ENCODE measurements at regions not wholly inside any gene's neighbourhood (a gene's known extent, or its start where the extent isn't known, plus 50 kb on each side); places are given as distances from the start of the nearest gene placed in this dataset.

- TF ChIP-seq MAX (IDR thresholded peaks at IDR 0.05) (no peak), CEBPB (IDR thresholded peaks at IDR 0.05; ENCODE audit: low read depth) (no peak), TCF7L2 (IDR thresholded peaks at IDR 0.05; ENCODE audit: borderline replicate concordance, extremely low read depth, insufficient read depth, insufficient read length) (no peak), POLR2AphosphoS5 (IDR thresholded peaks at IDR 0.05; ENCODE audit: low read depth, low read length) (no peak), EZH2phosphoT487 (IDR thresholded peaks at IDR 0.05; ENCODE audit: borderline replicate concordance) (no peak), EZH2 (IDR thresholded peaks at IDR 0.05) (no peak), SRF (IDR thresholded peaks at IDR 0.05; ENCODE audit: low read depth) (no peak)
- TF ChIP-seq, protein P1, sequence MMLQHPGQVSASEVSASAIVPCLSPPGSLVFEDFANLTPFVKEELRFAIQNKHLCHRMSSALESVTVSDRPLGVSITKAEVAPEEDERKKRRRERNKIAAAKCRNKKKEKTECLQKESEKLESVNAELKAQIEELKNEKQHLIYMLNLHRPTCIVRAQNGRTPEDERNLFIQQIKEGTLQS (IDR thresholded peaks at IDR 0.05) = no peak
- H3K4me2 ChIP-seq (ENCODE audit: low read length) = no peak overlapping the region
- no TSS peak for BruUV-seq (replicated peaks)
- no peaks in the 10 kb centered on the region for H3K27me3 ChIP-seq (ENCODE audit: insufficient read depth, low read length)
- POLR2A ChIA-PET = no interaction called here
- no peaks in the 10 kb centered on the region for H3K4me1 ChIP-seq (ENCODE audit: control insufficient read depth in 1 of 2, insufficient read depth in 2 of 2, low read length in 2 of 2)
- H3K36me3 ChIP-seq (ENCODE audit: control insufficient read depth in 1 of 2, insufficient read depth in 2 of 2, low read length in 2 of 2) = no peaks in the 10 kb centered on the region
- no peaks in the 10 kb centered on the region for H4K20me1 ChIP-seq (ENCODE audit: insufficient read depth)
- H3K9me2 ChIP-seq (ENCODE audit: insufficient read depth) = no peaks in the 10 kb centered on the region
- CTCF ChIA-PET = no interaction called here
- RAD21 ChIA-PET (ENCODE audit: low non-redundant PET in 1 of 2, low total read pairs in 2 of 2, uncharacterized antibody in 2 of 2, unreplicated experiment in 2 of 2) = no interaction called here
- no peak overlapping the region for H3K27ac ChIP-seq (ENCODE audit: low read depth, low read length)
- DNase-seq (ENCODE audit: low read depth, low spot score) (no peak), ATAC-seq (no peak)
- no peak overlapping the region for H3K9ac ChIP-seq (ENCODE audit: low read length)
- no peak overlapping the region for H2AFZ ChIP-seq (ENCODE audit: low read depth, low read length, poor library complexity, severe bottlenecking)
- intact Hi-C loops (cut with micrococcal nuclease) = no loop called here
- no peaks in the 10 kb centered on the region for H3K79me2 ChIP-seq (ENCODE audit: insufficient read depth, low read length)
- no peaks in the 10 kb centered on the region for H3K9me3 ChIP-seq (ENCODE audit: control insufficient read depth in 1 of 2, insufficient read depth in 1 of 2, low read depth in 1 of 2, low read length in 2 of 2)
- H3K4me3 ChIP-seq (replicated peaks in 1 of 2; ENCODE audit: low read depth in 1 of 2, low read length in 2 of 2) = no peak overlapping the region
Observed at GRCh38 chr5:114634967-114635901, 273.4 kb downstream of the KCNN2 start.

GRCh38 chr5:114634517-114634916 lies 272.6 kb downstream of the KCNN2 start:
- POLR2A ChIA-PET = no interaction called here
- DNase-seq (ENCODE audit: low read depth, low spot score) = no peak
- TF ChIP-seq EZH2phosphoT487 (IDR thresholded peaks at IDR 0.05; ENCODE audit: borderline replicate concordance) (no peak), EZH2 (IDR thresholded peaks at IDR 0.05) (no peak), EGR1 (IDR thresholded peaks at IDR 0.05; ENCODE audit: low read depth) (no peak), ELF1 (IDR thresholded peaks at IDR 0.05; ENCODE audit: borderline replicate concordance, low read depth) (no peak), SP1 (IDR thresholded peaks at IDR 0.05; ENCODE audit: low read depth) (no peak)
- TF ChIP-seq, protein P2, sequence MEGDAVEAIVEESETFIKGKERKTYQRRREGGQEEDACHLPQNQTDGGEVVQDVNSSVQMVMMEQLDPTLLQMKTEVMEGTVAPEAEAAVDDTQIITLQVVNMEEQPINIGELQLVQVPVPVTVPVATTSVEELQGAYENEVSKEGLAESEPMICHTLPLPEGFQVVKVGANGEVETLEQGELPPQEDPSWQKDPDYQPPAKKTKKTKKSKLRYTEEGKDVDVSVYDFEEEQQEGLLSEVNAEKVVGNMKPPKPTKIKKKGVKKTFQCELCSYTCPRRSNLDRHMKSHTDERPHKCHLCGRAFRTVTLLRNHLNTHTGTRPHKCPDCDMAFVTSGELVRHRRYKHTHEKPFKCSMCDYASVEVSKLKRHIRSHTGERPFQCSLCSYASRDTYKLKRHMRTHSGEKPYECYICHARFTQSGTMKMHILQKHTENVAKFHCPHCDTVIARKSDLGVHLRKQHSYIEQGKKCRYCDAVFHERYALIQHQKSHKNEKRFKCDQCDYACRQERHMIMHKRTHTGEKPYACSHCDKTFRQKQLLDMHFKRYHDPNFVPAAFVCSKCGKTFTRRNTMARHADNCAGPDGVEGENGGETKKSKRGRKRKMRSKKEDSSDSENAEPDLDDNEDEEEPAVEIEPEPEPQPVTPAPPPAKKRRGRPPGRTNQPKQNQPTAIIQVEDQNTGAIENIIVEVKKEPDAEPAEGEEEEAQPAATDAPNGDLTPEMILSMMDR (IDR thresholded peaks at IDR 0.05 in 2 of 3, conservative IDR thresholded peaks at IDR 0.05 in 1 of 3; ENCODE audit: borderline replicate concordance in 1 of 3, insufficient read depth in 1 of 3, low read depth in 2 of 3, low read length in 2 of 3) = no peak
- TF ChIP-seq, protein P3, sequence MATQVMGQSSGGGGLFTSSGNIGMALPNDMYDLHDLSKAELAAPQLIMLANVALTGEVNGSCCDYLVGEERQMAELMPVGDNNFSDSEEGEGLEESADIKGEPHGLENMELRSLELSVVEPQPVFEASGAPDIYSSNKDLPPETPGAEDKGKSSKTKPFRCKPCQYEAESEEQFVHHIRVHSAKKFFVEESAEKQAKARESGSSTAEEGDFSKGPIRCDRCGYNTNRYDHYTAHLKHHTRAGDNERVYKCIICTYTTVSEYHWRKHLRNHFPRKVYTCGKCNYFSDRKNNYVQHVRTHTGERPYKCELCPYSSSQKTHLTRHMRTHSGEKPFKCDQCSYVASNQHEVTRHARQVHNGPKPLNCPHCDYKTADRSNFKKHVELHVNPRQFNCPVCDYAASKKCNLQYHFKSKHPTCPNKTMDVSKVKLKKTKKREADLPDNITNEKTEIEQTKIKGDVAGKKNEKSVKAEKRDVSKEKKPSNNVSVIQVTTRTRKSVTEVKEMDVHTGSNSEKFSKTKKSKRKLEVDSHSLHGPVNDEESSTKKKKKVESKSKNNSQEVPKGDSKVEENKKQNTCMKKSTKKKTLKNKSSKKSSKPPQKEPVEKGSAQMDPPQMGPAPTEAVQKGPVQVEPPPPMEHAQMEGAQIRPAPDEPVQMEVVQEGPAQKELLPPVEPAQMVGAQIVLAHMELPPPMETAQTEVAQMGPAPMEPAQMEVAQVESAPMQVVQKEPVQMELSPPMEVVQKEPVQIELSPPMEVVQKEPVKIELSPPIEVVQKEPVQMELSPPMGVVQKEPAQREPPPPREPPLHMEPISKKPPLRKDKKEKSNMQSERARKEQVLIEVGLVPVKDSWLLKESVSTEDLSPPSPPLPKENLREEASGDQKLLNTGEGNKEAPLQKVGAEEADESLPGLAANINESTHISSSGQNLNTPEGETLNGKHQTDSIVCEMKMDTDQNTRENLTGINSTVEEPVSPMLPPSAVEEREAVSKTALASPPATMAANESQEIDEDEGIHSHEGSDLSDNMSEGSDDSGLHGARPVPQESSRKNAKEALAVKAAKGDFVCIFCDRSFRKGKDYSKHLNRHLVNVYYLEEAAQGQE (IDR thresholded peaks at IDR 0.05; ENCODE audit: low read depth) = no peak
- TF ChIP-seq, protein P1 (IDR thresholded peaks at IDR 0.05) = no peak

More at GRCh38 chr5:114634517-114634916, 272.6 kb downstream of the KCNN2 start:
- ChIA-PET CTCF (no interaction called here), RAD21 (ENCODE audit: low non-redundant PET in 1 of 2, low total read pairs in 2 of 2, uncharacterized antibody in 2 of 2, unreplicated experiment in 2 of 2) (no interaction called here)
- H3K9me2 ChIP-seq (ENCODE audit: insufficient read depth) = no peaks in the 10 kb centered on the region
- no peak overlapping the region for H3K4me2 ChIP-seq (ENCODE audit: low read length)
- H3K9ac ChIP-seq (ENCODE audit: low read length) = no peak overlapping the region
- no TSS peak for BruUV-seq (replicated peaks)
- intact Hi-C loops (cut with micrococcal nuclease) = no loop called here
- no peaks in the 10 kb centered on the region for H3K36me3 ChIP-seq (ENCODE audit: control insufficient read depth in 1 of 2, insufficient read depth in 2 of 2, low read length in 2 of 2)
- H3K4me1 ChIP-seq (ENCODE audit: control insufficient read depth in 1 of 2, insufficient read depth in 2 of 2, low read length in 2 of 2) = no peaks in the 10 kb centered on the region
- no peaks in the 10 kb centered on the region for H3K79me2 ChIP-seq (ENCODE audit: insufficient read depth, low read length)
- no peak overlapping the region for H2AFZ ChIP-seq (ENCODE audit: low read depth, low read length, poor library complexity, severe bottlenecking)
- H3K27me3 ChIP-seq (ENCODE audit: insufficient read depth, low read length) = no peaks in the 10 kb centered on the region
- H3K27ac ChIP-seq (ENCODE audit: low read depth, low read length) = no peak overlapping the region
- no peaks in the 10 kb centered on the region for H4K20me1 ChIP-seq (ENCODE audit: insufficient read depth)
- ATAC-seq = no peak
- no peaks in the 10 kb centered on the region for H3K9me3 ChIP-seq (ENCODE audit: control insufficient read depth in 1 of 2, insufficient read depth in 1 of 2, low read depth in 1 of 2, low read length in 2 of 2)
- H3K4me3 ChIP-seq (replicated peaks in 1 of 2; ENCODE audit: low read depth in 1 of 2, low read length in 2 of 2) = no peak overlapping the region
